HG03196 (cell line): ENCODE measurements at regions not wholly inside any gene's neighbourhood (a gene's known extent, or its start where the extent isn't known, plus 50 kb on each side); places are given as distances from the start of the nearest gene placed in this dataset.
"Not testable (repeated sequence)": the region's sequence is repeated elsewhere in the genome, so short reads cannot be mapped to it uniquely, and the experiment has no call there.

Experiments used
- ATAC-seq: cut with Tn5 transposase; IDR thresholded peaks from one replicate; pipeline ENCODE4 v1.9.1; 2021; ENCODE audit not compliant: unreplicated experiment

DNA sequence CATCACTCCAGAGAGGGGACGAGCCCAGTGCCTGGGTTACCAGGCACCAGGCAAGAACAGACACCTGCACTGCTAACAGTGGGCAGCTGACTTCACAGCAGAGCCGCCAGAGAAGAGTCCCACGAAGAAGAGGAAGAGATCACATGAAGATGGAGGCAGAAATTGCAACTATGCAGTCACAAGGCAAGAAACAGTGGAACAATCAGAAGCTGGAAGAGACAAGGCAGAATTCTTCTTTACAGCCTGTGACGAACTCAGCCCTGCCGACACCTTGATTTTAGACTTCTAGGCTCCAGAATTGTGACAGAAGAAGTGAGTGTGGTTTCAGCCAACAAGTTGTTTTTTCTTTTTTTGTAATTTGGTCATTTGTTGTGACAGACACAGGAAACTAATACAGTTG, 59.2 kb downstream of the IL12A start:
- ATAC-seq = no peak

DNA sequence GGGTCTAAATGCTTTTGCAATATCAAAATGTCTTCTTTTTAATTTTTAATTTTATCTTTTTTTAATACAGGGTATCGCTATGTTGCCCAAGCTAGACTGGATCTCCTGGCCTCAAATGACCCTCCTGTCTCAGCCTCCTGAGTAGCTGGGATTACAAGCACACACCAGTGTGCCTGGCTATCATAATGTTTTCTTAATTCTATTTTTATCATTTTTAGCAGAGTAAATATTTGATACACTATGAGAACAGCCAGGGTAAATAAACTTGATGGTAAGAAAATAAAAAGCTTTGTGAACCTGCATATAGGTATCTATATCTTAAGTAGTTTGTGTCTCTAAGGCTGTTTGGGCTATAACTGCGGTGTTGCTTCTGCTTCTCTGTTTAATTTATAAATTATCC, 60.4 kb downstream of the IL12A start:
- no peak for ATAC-seq

DNA sequence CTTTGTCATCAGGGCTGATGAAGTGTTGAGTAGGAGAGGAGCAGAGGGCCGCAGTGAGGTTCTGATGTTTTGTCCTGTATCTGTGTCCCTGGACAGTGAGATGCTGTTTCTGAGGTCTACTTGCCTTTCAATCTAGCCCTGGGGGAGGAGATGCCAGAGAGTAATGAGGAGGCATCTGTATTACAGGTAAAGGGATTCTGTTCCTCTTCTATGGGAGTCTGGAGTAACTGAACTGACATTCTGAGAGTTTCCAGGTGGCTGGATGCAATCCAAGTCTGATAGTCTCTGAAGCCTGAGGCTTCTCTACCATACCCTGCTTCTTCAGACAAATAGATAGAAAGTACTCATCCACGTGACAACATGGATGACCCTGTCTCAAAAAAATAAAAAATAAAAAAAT, 60.9 kb downstream of the IL12A start:
- ATAC-seq = no peak

DNA sequence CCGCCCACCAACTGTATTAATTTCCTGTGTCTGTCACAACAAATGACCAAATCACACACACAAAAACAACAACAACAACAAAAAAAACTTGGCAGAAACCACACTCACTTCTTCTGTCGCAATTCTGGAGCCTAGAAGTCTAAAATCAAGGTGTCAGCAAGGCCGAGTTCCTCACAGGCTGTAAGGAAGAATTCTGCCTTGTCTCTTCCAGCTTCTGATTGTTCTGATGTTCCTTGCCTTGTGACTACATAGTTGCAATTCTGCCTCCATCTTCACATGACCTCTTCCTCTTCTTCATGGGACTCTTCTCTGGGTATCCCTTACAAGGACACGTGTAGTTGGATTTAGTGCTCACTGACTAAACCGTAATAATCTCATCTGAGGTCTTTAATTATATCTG, 61.4 kb downstream of the IL12A start:
- ATAC-seq = no peak

DNA sequence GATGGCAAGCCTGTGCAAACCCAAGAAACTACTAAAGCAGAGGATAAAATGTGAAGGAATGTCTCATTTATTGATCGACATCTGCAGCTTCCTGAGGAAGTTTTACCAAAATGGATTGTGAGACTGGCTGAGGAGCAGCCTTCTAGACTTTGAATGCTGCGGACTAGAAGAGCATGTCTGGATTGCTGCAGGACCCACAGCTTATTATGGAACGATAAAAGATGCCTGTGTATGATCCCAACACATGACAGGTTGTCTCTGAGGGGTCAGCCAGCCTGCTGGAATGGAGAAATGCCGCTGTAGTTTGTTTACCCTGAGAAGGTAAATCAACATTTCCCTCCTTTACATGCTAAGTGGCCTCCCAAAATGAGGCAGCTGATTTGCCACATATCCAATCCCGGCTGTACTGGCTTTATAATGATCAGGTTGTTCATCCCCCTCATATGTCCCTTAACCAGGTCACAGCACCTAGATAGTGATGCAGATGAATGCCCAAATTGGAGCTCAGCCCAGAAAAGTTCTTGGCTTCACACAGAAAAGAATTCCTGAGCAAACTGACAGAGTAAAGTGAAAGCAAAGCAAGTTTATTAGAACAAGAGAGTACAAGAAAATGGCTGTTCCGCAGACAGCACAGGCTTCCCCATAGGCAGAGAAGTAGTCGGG, 63.9 kb downstream of the IL12A start:
- no peak for ATAC-seq

DNA sequence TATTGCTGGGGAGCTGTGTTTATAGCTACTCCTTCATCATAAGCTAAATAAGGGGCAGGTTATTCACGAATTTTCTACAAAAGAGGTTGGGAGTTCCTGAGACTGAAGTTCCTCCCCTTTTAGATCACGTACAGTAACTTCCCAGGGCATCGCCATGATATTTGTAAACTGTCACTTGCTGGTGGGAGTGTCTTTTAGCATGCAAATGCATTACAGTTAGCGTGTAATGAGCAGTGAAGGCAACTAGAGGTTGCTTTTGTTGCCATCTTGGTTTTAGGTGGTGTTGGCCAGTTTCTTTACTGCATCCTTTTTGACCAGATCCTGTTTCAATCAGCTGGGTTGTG, 64.4 kb downstream of the IL12A start:
- no peak for ATAC-seq

DNA sequence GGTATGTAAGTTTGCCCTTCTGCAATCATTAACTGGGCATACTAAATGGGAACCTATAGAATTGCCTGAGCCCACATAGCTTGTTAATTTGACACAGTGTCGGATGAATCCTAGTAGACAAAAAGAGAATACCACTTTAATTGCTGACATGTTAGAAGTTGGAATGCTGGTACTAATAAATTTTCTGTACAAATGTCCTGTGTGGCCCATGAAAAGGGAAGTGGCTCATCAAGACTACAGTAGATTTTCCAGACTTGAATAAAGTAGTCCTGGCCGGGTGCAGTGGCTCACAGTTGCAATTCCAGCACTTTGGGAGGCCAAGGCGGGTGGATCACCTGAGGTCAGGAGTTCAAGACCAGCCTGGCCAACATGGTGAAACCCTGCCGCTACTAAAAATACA, 66.2 kb downstream of the IL12A start:
- ATAC-seq = not testable (repeated sequence)

DNA sequence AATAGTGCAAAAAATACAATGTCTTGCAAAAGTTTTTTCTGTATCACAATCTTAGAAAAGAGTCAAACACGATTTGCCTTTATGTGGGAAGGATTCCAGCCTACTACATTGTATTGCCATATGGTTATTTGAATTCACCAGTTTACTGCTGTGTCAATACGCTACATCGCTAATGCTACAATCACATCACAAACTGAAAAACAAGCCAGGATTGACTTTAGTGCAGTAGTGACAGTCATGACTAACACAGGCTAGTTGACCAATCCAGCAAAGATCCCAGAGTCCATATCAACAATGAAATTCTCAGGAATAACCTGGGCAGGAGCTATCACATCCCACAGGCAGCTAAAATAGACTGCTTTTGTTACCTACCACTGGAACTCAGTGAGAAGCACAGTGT, 67.0 kb downstream of the IL12A start:
- ATAC-seq = no peak

DNA sequence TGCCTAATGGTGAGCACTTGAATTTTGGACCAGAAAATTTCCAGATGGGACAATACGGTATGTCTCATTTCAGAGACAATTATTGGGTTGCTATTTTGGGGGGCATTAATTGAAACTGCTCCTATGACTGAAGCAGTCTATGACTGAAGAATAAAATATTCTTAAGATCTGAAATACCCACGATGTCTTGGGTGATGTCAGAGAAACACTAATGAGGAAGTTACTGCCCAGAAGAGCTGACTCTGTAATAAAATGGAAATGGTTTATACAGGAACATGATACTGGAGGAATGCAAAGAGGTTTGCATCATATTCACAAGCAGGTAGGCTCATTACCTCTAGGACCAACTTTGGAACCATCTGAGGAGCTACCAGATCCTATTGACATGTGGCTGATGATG, 68.7 kb downstream of the IL12A start:
- no peak for ATAC-seq

DNA sequence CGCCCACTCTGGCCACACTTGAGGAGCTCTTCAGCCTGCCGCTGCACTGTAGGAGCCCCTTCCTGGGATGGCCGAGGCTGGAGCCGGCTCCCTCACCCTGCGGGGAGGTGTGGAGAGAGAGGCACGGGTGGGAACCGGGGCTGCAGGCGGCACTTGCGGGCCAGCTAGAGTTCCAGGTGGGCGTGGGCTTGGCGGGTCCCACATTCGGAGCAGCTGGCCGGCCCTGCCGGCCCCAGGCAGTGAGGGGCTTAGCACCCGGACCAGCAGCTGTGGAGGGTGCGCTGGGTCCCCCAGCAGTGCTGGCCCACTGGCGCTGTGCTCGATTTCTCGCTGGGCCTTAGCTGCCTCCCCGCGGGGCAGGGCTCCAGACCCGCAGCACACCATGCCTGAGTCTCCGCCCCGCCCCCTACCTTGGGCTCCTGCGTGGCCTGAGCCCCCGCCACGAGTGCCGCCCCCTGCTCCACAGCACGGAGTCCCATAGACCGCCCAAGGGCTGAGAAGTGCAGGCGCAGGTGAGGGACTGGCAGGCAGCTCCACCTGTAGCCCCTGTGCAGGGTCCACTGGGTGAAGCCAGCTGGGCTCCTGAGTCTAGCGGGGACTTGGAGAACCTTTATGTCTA, 71.9 kb downstream of the IL12A start:
- ATAC-seq = no peak

DNA sequence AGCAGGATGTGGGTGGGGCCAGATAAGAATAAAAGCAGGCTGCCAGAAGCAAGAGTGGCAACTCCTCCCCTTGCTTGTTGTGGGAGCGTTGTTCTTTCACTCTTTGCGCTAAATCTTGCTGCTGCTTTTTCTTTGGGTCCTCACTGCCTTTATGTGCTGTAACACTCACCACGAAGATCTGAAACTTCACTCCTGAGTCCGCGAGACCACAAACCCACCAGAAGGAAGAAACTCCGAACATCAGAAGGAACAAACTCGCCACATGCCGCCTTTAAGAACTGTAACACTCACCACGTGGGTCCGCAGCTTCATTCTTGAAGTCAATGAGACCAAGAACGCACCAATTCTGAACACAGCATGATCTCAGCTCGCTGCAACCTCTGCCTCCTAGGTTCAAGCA, 72.9 kb downstream of the IL12A start:
- ATAC-seq = no peak

DNA sequence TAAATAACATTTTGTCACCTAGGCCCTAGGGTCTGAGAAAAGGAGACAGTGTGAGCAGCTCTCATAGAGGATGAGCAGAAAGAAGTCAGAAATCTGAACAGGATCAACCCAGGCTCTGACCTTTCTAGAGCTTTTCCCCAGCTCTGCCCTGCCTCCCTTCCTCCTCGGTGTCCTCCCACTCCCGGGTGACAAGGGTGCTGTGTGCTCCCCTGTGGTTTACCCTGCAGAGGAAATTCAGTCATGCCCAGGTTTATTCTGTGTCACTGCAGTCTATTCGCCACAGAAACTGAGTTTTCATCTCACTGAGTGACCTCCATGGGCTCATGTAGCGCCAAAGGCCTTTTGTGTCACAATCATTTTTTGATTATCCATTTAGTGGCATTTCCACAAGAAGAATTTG, 76.6 kb downstream of the IL12A start:
- no peak for ATAC-seq

DNA sequence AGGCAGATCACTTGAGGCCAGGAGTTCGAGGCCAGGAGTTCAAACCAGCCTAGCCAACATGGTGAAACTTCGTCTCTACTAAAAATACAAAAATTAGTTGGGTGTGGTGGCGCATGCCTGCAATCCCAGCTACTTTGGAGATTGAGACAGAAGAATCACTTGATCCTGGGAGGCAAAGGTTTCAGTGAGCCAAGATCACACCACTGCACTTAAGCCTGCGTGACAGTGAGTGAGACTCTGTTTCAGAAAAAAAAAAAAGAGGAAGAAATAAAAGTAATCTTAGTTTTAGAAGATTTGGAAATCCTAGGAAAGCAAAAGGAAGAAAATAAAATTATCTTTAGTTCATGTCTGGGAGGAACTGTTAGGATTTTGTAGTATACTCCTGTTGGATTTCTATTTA, 77.2 kb downstream of the IL12A start:
- no peak for ATAC-seq

DNA sequence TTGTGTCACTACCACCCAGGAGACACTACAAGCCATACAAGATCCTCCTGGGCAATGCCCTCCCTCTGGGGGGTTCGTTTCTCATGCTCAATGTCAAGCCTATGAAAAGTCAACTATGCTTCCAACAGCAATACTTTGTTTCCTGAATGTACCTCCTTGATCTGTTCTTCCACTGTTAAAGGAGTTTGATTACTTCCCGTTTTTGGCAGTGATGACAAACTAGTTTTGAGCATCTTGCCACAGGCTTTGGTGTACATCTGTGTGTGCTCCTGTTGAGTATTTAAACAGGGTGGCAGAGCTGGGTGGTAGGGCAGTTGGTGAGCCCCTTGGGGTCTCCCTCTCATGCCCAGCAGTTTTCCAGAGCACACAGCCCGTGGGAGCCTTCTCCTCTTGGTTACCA, 81.4 kb downstream of the IL12A start:
- no peak for ATAC-seq

DNA sequence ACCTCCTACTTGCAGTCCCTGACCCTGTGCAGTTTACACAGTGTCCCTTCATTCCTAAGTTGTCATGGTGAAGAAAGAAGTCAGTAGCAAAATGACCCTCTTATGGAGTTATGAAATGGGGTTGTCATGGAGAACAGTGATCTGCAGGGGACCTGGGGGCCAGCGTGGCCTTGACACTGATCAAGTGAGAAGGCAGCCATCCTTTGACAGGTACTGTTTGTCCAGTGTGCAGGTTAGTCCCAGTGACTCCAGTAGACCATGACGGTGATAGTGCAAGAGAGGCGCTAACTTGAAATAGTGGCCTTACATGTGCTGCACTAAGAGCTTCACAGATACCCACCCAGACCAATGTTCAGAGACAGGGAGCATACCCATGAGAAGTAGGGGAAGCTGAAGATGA, 87.9 kb downstream of the IL12A start:
- no peak for ATAC-seq

DNA sequence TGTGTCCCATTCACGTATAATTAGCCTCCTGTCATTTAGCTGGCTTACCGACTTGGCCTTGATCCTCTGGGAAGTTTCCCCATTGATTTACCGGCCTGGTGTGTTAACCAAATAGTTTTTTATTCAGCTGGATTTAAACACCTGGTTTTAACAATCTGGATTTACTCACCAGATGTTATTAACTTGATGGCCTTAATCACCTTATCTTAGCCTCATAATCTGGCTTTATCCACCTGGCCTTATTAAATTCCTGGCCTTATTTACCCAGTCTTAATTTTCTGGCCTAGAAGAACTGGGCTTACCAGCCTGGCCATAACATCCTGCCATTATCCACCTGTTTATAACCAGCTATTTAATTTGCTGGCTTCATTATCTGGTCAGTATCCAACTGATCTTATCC, 89.9 kb downstream of the IL12A start:
- ATAC-seq = no peak

DNA sequence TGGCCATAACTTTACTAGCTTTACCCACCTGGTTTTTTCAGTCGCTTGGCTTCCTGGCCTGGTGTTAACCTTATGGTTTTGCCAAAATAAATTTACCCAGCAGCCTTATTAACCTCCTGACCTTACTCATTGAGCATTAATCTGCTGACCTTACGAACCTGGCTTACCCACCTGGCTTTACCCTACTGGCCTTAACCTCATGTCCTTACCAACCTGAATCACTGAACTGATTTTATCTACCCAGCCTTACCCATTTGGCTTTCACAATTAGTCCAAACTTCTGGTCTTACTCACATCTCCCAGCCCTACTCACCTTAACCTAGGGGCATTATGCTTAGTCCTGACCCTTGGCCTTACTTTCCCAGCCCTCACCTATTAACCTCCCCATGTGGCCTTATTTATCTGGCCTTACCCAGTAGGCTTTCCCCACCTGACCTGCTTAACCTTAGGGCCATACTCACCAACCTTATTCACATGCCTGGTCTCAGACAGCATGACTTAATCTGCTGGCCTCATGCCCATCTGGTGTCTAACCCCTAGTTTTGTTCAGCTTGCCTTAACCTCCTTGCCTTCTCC, 93.4 kb downstream of the IL12A start:
- no peak for ATAC-seq

DNA sequence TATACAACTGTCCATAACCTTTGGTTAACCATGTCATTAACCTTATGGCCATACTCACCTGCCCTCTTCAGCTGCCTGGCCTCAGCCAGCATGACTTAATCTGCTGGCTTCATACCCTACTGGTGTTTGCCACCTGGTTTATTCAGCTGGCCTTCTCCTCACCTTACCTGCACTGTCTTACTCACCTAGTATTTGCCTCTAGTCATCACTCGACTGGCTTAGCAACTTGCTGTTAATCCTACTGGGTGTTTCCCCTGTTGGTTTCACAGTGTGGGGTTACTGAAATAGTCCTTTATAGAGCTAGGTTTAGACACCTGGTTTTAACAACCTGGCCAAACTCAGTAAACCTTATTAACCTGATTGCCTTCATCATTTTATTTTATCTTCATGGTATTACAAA, 96.4 kb downstream of the IL12A start:
- no peak for ATAC-seq

DNA sequence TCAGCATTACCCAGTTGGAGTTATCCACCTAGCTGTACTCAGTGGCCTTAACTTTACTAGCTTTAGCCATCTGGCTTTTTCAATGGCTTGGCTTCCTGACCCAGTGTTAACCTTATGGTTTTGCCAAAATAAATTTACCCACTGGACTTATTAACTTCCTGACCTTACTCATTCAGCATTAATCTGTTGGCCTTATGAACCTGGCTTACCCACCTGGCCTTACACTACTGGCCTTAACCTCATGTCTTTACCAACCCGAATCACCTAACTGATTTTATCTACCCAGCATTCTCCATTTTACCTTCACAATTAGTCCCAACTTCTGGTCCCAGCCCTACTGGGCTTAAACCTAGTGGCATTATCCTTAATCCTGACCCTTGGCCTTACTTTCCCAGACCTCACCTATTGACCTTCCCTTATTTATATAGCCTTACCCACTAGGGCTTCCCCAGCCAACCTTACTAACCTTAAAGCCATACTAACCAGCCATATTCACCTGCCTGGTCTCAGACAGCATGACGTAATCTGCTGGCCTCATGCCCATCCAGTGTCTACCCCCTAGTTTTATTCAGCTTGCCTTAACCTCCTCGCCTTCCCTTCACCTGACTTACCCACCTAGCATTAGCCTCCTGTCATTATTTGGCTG, 100.0 kb downstream of the IL12A start:
- ATAC-seq = no peak

DNA sequence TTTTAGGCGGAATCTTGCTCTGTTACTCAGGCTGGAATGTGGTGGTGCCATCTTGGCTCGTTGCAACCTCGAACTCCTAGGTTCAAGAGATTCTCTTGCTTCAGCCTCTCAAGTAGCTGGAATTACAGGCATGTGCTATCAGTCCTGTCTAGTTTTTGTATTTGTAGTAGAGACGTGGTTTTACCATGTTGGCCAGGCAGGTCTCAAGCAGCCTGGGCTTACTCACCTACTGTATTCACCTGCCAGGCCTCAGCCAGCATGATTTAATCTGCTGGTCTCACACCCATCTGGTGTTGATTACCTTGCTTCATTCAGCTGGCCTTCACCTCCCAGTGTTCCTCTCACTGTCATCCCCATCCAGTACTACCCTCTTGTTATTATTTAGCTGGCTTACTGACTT, 102.0 kb downstream of the IL12A start:
- ATAC-seq = no peak

DNA sequence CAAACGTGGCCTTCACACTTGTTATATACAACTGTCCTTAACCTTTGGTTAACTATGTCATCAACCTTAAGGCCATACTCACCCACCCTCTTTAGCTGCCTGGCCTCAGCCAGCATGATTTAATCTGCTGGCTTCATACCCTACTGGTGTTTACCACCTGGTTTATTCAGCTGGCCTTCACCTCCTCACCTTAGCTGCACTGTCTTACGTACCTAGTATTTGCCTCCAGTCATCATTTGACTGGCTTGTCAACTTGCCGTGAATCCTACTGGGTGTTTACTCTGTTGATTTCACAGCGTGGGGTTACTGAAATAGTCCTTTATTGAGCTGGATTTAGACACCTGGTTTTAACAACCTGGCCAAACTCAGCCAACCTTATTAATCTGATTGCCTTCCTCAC, 102.8 kb downstream of the IL12A start:
- no peak for ATAC-seq

DNA sequence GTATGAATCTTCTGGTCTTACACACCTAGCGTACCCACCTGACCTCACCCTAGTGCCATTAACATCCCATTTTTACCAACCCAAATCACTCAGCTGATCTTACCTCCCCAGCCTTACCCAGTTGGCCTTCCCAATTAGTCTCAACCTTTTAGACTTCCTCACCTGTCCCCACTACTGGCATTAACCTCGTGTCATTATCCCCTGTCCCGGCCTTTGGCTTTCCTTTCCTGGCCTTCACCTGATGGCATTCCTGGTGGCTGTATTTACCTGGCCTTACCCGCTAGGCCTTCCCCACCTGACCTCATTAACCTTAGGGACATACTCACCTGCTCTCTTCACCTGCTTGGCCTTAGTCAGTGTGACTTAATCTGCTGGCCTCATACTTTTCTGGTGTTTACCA, 104.1 kb downstream of the IL12A start:
- ATAC-seq = no peak

DNA sequence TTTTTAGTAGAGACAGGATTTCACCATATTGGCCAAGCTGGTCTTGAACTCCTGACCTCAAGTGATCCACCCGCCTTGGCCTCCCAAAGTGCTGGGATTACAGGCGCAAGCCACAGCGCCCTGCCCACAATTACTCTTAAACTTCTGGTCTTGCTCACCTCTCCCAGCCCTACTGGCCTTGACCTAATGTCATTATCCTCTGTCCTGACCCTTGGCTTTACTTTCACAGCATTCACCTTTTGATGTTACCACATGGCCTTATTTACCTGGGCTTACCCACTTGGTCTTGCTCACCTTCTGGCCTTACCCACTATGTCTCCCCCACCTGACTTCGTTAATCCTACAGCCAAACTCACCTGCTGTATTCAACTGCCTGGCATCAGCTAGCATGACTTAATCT, 105.9 kb downstream of the IL12A start:
- ATAC-seq = no peak
